Anterior cingulate cortex (tissue), 58 donors: ENCODE measurements at regions not wholly inside any gene's neighbourhood (a gene's known extent, or its start where the extent isn't known, plus 50 kb on each side); places are given as distances from the start of the nearest gene placed in this dataset.
"Not testable (repeated sequence)": the region's sequence is repeated elsewhere in the genome, so short reads cannot be mapped to it uniquely, and the experiment has no call there.

Source experiments
- DNase-seq, 58 donors: peaks; one replicate each; lab custom pipeline; 2025; lab: John Stamatoyannopoulos, UW

DNA sequence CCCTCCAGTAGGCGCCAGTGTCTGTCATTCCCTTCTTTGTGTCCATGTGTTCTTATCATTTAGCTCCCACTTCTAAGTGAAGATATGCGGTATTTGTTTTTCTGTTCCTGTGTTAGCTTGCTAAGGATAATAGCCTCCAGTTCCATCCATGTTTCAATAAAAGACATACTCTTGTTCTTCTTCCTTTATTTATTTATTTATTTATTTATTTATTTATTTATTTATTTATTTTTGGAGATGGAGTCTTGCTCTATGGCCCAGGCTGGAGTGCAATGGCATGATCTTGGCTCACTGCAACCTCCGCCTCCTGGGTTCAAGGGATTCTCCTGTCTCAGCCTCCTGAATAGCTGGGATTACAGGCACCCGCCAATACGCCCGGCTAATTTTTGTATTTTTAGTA, 762.6 kb upstream of the CDH10 start:
- not testable (repeated sequence) for DNase-seq

DNA sequence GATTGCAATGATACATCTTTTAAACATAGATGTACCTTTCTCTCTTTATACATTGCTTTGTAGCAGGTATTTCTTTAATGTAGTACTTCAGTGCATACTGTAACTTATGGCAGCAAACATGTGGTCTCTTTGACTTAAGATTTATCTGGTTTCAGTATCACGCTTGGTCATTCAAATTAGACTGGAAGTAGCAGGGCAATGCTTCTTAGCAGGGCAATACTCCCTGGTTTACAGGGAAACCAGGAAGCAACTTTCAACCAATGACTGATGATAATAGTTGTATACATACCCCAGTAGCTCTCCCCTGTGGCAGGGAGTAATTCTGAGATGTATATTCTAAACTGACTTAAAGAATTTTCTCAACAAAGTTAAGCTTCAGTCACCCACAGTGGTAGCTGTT, 761.1 kb upstream of the CDH10 start:
- no peak for DNase-seq

DNA sequence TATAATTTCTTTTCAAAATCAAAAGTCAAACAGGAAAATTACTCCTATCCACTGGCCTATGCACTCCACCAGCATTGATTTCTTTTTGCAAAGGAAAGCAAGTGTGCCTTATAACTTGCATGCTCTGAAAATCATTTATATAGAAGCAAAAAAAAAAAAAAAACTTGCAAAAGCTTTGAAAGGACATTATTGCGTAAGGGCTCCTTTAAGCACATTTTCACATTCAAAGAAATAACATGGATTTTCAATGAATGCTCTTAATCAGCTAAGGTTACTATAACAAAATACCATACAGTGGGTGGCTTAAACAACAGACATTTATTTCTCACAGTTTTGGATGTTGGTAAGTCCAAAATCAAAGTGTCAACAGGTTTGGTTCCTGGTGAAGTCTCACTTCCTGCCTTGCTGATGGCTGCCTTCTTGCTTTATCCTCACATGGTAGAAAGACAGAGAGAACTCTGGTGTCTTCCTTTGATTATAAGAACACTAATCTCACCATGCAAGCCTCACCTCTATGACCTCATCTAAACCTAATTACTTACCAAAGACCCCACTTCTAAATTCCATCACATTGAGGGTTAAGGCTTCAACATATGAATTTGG, 755.2 kb upstream of the CDH10 start:
- no peak for DNase-seq

DNA sequence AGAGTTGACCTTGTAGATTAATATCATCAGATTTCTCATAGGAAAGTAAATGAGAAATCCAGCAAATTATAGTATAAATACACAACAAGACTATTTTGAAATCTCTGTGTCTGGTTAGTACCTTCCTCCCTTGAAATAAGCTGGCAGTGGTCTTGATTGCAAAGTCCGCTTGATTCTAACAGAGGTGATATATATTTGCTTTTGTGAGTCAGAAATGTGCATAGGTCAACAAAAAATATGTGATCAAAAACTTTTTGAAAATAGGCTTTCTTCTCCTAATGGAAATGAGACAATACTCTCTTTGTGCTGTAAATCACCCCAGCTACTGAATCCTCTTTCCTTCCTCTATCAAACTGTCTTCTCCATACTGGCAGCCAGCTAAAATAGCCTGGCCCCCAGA, 749.2 kb upstream of the CDH10 start:
- no peak for DNase-seq

DNA sequence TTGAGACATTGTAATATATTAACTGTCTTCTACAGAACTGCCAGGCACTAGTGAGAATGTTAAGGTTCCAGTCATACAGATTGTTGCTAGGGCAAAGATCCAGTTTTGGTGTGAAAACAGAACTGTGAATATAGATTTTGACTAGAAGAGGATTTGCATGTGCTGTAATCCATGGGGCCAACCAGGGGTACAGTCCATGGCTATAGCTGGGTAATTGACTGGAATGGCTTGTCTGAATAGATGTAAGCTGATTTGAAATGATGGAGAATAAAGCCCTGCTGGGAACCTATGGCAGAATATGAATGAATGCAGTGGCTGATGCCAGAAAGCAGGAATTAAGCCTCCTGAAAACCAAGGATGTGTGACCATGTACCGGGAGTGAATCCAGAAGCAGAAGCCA, 748.5 kb upstream of the CDH10 start:
- DNase-seq, result peak in 1 of 58 donors; percentile 2

DNA sequence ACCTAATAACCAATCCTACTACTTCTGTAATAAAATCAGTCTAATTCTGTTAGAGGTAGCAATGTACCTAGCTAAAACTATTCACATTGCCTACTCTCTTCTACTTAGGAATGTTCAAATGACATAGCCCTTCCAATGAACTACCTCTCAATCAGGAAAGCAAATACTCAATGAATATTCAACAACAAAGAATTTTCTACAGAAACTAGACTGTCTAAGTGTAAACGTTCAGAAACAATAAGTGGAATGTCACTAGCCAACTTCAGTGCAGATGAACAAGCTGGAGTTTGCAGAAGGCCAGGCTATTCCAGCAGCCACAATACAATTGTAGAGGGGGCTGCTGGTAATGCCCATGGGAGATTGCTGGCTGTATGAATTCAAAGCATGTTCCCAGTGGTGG, 743.2 kb upstream of the CDH10 start:
- DNase-seq, result no peak

DNA sequence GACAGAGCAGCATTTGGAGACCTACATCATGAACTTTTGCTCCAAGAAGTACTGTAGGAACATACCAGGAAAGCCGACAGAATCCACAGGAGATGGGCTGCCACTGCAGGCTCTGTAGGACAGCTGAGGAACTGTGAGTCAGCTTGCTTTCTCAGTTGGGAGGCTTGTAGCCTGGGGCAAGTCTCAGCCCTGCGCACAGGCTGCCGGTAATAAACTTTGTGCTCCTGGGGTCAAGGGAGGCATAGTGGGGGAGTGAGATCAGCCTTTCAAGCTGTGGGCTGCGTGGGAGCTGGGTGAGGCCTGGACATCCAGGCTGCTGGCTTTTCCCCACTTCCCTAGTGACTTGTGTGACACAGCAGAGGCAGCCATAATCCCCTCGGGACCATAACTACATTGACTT, 718.0 kb upstream of the CDH10 start:
- DNase-seq, result no peak

DNA sequence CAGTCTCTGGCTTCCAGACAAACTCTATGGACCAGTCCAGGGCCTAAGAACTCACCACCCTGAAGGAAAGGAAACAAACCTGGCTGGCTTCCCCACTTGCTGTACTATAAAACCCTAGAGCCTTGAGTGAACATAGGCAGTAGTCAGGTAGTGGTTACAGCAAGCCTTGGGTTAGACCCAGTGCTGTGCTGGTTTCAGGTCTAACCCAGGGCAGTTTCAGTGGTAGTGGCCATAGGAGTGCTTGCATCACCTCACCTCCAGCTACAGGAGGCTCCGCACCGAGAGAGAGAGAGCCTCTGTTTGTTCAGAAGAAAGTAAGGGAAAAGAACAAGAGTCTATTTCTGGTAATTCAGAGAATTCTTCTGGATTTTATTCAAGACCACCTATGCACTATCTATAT, 714.1 kb upstream of the CDH10 start:
- DNase-seq, result no peak

DNA sequence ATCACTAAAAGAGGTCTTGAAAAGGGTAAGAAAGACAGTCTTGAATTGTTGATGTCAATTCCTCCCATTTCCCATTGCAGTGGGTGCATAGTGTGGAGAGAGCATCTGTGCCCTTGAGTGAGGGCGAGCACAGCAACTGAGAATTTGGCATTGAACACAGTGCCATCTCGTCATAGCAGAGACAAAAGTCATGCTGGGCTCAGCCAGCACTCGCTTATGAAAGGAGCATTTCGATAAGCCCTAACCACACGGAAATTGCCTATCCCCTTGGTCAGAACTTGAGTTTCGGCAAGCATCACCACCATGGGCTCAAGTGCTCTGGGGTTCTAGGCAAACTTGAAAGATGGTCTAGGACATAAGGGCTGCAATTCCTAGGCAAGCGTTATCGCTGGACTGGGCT, 712.8 kb upstream of the CDH10 start:
- DNase-seq, result no peak

DNA sequence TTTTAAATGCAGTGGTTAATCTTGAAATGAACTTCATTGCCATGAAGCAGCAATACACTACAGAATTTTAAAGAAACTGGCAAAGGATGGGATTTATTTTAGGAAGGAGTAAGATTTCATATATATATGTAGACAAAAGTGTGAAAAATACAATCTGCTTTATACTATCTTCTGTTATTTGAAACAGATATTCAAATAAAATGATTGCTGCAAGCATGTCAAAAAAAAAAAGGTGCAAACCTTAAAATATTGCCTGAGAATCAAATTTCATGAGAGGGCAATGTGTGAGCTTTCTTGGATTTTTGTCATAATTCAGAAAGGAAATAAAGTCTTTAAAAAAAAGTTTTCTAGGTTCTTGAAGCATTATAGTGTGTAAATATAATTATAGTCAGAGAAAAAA, 705.0 kb upstream of the CDH10 start:
- no peak for DNase-seq

DNA sequence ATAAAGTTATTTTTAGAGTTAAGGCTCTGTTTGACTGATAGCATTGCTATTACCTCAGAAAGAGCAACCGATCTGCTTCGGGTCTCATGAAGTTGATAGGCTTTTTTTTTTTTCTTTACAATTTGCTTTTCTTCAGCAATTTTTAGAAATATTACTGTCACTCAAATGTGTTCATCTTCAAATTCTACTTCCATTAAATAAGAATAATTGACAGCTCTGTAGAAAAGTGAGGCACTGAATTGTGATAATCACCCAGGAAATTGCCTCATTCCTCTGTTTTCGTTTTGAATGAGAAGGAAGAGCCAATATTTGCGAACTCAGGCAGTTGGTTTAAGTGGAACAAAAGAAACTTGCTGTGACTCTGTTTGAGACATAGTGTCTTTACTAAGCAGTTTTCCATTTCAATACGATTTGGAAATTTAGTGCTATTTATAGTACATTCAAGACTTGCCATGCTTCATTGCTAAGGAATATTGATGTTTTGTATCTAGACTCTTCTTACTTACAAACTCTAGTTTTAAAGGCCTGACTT, 700.5 kb upstream of the CDH10 start:
- DNase-seq, result no peak

DNA sequence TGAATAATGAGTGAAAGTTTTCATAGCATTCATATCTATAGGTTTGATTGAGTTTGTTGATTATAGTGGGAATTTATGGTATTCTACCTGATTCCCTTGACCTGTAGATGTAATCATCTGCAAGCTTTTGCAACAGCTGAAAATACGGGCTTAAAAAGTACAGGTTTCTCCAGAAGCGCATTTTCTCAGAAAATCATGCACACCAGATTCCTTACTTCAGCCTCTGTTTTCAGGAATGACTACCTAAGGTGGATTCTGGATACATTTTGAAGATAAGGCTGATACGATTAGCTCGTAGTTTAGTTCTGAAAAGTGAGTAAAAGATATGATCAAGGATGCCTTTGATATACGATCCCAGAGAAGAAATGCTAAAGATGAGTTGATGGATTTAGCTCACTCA, 694.8 kb upstream of the CDH10 start:
- DNase-seq, result no peak

DNA sequence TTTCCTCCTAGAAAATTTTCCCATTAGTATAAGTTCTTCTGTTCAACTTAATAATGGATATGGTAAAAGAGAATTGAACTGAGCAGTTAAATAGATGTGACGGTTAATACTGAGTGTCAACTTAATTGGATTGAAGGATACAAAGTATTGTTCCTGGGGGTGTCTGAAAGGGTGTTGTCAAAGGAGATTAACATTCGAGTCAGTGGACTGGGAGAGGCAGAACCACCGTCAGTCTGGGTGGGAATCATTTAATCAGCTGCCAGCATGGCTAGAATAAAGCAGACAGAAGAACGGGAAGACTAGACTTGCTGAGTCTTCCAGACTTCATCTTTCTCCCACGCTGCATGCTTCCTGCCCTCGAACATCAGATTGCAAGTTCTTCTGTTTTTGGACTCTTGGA, 689.6 kb upstream of the CDH10 start:
- no peak for DNase-seq

DNA sequence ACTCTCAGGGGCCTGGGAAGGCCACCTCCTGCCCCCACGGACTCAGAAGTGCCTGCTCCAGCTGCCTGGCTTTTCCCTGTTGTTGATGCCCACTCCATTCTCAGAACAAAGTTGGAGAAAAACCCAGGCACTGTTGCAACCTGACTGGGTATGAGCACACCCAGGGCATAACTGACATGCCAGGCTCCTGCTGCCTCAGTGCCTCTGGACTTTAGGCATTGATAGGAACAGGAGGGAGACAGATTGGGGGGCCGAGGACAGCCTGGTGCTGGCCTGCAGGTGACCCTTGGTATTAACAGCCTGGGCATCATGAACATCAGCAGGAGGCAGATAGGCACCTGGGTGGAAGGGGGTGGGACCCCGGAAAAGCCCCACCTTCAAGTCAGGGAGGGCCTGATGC, 685.9 kb upstream of the CDH10 start:
- DNase-seq, result no peak

DNA sequence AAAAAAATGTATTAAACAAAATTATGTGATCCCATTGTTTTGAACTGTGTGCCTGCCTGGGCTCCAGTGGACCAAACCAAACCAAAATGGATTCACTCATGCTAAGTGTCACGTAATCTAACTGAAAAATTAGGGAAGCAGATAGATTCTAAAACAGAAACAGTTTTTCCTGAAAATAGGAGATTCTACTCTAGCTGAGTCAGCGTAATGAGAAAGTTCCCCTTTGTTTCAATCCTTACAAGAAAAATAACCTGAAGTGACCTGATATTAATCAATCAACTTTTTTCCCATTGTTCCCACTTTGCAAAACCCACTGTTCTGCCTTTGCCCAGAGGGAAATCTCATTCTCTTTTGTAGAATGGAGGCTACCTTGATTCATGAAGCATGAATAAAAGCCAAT, 682.4 kb upstream of the CDH10 start:
- no peak for DNase-seq

DNA sequence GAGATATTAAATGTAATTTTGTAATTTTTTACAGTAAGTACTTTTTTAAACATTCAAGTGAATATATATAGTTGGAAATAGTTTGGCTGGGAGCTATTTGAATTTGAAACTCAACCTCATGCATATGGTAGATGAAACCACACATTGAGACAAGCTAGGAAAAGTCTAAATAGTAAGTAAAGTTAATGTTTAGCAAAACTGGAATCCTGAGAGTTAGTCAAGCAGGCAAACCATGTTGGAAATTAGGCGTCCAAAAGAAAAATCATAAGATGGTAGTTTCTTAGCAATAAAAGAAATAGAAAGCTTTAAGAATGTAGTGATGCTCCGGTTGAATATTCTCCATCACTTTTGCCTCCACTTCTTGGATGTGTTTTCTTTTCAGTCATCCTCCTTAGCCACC, 657.1 kb upstream of the CDH10 start:
- DNase-seq, result no peak

DNA sequence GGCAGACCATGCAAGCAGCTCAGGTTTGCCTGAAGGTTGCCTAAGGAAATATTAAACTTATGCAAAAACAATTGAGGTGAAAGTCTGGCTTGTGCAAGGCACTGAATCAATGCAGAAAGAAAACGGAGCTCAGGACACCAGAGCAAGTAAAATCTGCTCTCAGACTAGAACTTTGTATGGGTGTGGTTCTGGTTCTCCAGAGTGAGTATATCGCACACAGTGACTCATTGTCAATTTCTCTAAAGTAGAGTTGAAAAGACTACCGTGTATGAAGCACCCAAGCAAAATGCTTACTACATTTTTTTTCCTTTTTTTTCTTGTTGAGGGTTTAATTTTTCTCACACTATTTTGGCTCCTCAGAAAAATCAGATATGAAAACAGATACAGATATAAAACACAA, 650.3 kb upstream of the CDH10 start:
- DNase-seq, result no peak

DNA sequence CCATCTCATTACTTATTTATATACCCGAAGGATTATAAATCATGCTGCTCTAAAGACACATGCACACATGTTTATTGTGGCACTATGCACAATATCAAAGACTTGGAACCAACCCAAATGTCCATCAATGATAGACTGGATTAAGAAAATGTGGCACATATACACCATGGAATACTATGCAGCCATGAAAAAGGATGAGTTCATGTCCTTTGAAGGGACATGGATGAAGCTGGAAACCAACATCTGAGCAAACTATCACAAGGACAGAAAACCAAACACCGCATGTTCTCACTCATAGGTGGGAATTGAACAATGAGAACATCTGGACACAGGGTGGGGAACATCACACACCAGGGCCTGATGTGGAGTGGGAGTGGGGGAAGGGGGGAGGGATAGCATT, 645.0 kb upstream of the CDH10 start:
- not testable (repeated sequence) for DNase-seq

DNA sequence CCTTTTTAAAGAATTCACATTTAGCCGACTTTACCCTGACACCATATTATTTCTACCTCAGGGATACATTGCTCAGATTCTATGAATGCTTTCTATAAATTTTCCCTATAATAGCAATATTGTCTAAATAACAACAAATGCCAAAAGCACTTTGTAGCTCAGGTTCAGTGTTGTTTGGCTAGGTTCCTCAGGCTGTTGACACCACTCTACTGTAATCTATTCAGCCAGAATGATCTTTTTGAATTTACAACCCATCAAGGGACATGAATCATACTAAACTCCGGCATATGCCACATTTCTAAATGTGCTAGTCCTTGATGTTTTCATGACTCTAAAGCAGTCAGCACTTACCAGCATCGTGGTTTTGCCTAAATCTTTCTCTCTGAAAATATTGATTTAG, 641.5 kb upstream of the CDH10 start:
- no peak for DNase-seq

DNA sequence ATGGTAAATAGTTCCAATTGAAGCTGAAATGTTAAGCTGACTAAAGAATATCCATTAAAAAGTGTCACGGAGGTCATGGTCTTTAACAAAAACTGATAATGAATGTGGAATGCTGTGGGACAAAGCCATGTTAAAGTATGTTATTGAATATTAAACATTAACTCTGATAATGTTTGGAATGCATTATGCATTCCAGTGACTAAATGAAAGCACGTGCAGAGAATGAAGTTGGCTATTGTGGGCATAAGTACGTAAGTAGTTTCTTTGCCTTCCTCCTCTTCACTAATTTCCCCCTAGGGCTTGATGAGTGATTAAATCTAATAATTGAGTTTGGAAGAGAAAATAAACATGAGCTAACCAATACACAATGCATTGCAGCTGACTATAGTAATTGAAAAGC, 640.4 kb upstream of the CDH10 start:
- no peak for DNase-seq

DNA sequence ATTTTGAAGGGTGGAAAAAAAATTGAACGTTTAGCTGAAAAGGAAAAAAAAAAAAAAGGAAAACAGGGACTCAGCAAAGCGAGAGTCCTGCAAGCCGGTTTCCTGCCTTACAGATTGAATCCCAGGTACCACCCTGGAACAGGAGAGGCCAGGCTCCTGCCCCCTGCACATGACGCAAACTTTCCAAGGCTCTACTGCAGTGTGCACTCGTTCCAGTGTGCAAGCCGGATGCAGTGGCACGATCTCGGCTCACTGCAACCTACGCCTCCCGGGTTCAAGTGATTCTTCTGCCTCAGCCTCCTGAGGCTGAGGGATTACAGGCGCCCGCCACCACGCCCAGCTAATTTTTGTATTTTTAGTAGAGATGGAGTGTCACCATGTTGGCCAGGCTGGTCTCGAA, 618.7 kb upstream of the CDH10 start:
- DNase-seq, result not testable (repeated sequence)

DNA sequence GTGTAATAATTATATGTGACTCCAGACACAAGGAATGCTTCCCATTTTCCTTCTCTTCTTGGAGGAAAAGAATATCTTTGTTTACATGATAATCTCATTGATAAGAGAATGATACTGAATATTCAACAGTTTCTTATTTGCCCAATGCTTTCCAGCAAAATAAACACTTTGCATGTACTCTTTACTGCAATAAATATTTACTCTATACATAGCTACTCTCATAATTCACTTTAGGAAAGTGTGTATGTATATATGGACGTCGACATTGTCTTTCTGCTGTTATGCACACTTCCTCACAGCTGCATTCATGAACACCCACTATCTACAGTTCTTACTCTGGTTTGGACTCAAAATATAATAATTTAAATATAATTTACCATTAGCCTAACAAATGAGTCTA, 617.4 kb upstream of the CDH10 start:
- DNase-seq, result no peak

DNA sequence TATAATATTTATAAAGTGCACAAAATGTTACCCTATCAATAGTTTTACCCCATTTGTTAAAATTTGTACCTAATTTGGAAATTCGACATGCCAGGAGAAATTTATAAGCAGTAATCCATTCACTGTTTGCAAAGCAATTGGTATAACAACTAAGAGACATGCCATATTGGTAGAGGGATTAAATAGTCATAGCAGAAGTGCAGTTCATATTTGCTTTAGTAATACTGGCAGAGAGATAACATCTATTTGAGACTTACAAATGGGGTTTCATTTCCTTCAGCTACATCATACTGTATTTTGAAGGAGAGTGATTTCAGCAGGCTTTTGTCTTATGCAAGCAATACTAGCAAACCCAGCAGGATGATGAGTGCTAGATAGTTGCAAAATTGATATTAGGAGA, 610.4 kb upstream of the CDH10 start:
- DNase-seq, result no peak
